Ishikawa (cell line): ENCODE measurements at regions not wholly inside any gene's neighbourhood (a gene's known extent, or its start where the extent isn't known, plus 50 kb on each side); places are given as distances from the start of the nearest gene placed in this dataset.

Experiments used
- EGR1 ChIP-seq: IDR thresholded peaks from 2 replicates; pipeline ENCODE4 v1.6.1; 2012
- TEAD4 ChIP-seq: IDR thresholded peaks from 2 replicates; pipeline ENCODE4 v1.6.1; 2012
- USF1 ChIP-seq: IDR thresholded peaks from 2 replicates; pipeline ENCODE4 v1.6.1; 2012
- YY1 ChIP-seq: IDR thresholded peaks from 2 replicates; pipeline ENCODE4 v1.6.1; 2012; ENCODE audit warnings: low read depth
- ZBTB7A ChIP-seq: IDR thresholded peaks from 2 replicates; pipeline ENCODE4 v1.6.1; 2012; ENCODE audit warnings: low read depth

GRCh38 chr12:45646851-45647581, 82.5 kb upstream of the ARID2 start:
- TF ChIP-seq TEAD4, result no peak
- no peak for TF ChIP-seq USF1
- no peak for TF ChIP-seq EGR1
- no peak for TF ChIP-seq YY1
- TF ChIP-seq ZBTB7A, result no peak
